HFF-Myc (cell line): ENCODE measurements at regions not wholly inside any gene's neighbourhood (a gene's known extent, or its start where the extent isn't known, plus 50 kb on each side); places are given as distances from the start of the nearest gene placed in this dataset.

Experiments
- DNase-seq: peaks from one replicate; pipeline ENCODE4 v3.0.0-alpha.2; 2011; ENCODE audit warnings: low read depth; ENCODE audit errors: extremely low read depth
- H3K4me3 ChIP-seq: replicated peaks from 2 replicates; pipeline ENCODE4 v1.5.1; 2011; ENCODE audit warnings: low read depth, mild to moderate bottlenecking, control low read depth, low read length
- CTCF ChIP-seq: IDR thresholded peaks from 2 replicates; pipeline ENCODE4 v1.5.1; 2012; ENCODE audit warnings: mild to moderate bottlenecking, low read depth, low read length, control low read depth; ENCODE audit errors: missing control alignments

- no peak for DNase-seq
- no peak overlapping the region for H3K4me3 ChIP-seq
- TF ChIP-seq CTCF: no peak
Observed at GRCh38 chr6:14796974-14797762, 448.7 kb upstream of the JARID2 start.

- no peak for DNase-seq
- H3K4me3 ChIP-seq: no peak overlapping the region
- TF ChIP-seq CTCF: no peak
Observed at GRCh38 chr6:14797875-14798593, 447.8 kb upstream of the JARID2 start.

GRCh38 chr6:14798594-14798982 is 447.3 kb upstream of the JARID2 start:
- DNase-seq: no peak
- TF ChIP-seq CTCF: no peak
- no peak overlapping the region for H3K4me3 ChIP-seq

GRCh38 chr6:14798996-14799588 is 446.8 kb upstream of the JARID2 start:
- H3K4me3 ChIP-seq: no peak overlapping the region
- no peak for TF ChIP-seq CTCF
- DNase-seq: no peak

GRCh38 chr6:14799928-14800327 is 445.9 kb upstream of the JARID2 start:
- DNase-seq: no peak
- H3K4me3 ChIP-seq: no peak overlapping the region
- no peak for TF ChIP-seq CTCF

GRCh38 chr6:14802514-14803160 is 443.2 kb upstream of the JARID2 start:
- no peak for DNase-seq
- H3K4me3 ChIP-seq: no peak overlapping the region
- no peak for TF ChIP-seq CTCF
